Spinal cord (tissue), 9 donors: ENCODE measurements at regions not wholly inside any gene's neighbourhood (a gene's known extent, or its start where the extent isn't known, plus 50 kb on each side); places are given as distances from the start of the nearest gene placed in this dataset.
A peak's percentile ranks its signal among the peaks of the same experiment; 100 is the strongest.

Source experiments
- DNase-seq, 6 donors: peaks; one replicate each; pipeline versions ENCODE4 v3.0.0 to v3.0.0-alpha.2; 2013 to 2015; ENCODE audit warnings: low spot score in 6 of 6, low read depth in 4 of 6
- H3K27ac ChIP-seq: one replicate; pipeline ENCODE4 v1.5.1; 2013; ENCODE audit warnings: low read depth, low read length, control low read depth
- H3K27me3 ChIP-seq: one replicate; pipeline ENCODE4 v1.6.1; 2013; ENCODE audit warnings: low read length; ENCODE audit not compliant: control insufficient read depth, insufficient read depth
- H3K36me3 ChIP-seq: one replicate; pipeline ENCODE4 v1.6.1; 2013; ENCODE audit warnings: low read length; ENCODE audit not compliant: control insufficient read depth, insufficient read depth
- H3K4me1 ChIP-seq: one replicate; pipeline ENCODE4 v1.6.1; 2013; ENCODE audit warnings: low read length; ENCODE audit not compliant: control insufficient read depth, insufficient read depth
- H3K4me3 ChIP-seq: one replicate; pipeline ENCODE4 v1.5.1; 2013; ENCODE audit warnings: low read depth, low read length, control low read depth
- H3K9me3 ChIP-seq: one replicate; pipeline ENCODE4 v1.6.1; 2013; ENCODE audit warnings: low read length; ENCODE audit not compliant: control insufficient read depth, insufficient read depth
- WGBS: methylation state at CpG from one replicate; pipeline ENCODE4 v1.1.5; 2013; ENCODE audit warnings: missing lambda C conversion rate; ENCODE audit not compliant: insufficient coverage; 5-methylcytosine and 5-hydroxymethylcytosine counted together
- donor health status: healthy.

DNA sequence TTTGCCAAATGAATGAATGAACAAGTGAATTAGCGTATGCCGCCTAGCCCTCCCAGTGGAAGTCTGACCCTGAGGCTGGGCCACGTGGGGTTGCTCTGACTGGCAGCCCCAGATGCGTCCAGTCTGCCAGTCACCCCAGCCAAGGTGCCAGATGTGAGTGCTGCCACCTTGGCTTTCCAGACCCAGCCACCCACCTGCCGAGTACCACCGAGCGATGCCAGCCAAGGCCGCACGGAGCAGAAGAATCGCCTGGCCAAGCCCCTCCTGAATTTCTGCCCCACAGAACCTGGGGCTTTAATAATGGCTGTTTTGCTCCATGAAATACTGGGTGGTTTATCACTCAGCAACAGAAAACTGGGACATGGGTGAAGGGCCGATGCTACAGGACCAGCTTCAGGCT, 59.3 kb downstream of the ADRA2C start:
- Histone ChIP-seq H3K27me3 (peaks cover 3% of the 10 kb centered on the region), H3K27ac (no peak overlapping the region), H3K4me3 (no peak overlapping the region), H3K4me1 (peaks cover 41% of the 10 kb centered on the region), H3K36me3 (no peaks in the 10 kb centered on the region), H3K9me3 (no peaks in the 10 kb centered on the region)
- DNase-seq, result no peak
- 81% methylated on average over 11 of the region's 11 CpGs for whole genome bisulfite sequencing

DNA sequence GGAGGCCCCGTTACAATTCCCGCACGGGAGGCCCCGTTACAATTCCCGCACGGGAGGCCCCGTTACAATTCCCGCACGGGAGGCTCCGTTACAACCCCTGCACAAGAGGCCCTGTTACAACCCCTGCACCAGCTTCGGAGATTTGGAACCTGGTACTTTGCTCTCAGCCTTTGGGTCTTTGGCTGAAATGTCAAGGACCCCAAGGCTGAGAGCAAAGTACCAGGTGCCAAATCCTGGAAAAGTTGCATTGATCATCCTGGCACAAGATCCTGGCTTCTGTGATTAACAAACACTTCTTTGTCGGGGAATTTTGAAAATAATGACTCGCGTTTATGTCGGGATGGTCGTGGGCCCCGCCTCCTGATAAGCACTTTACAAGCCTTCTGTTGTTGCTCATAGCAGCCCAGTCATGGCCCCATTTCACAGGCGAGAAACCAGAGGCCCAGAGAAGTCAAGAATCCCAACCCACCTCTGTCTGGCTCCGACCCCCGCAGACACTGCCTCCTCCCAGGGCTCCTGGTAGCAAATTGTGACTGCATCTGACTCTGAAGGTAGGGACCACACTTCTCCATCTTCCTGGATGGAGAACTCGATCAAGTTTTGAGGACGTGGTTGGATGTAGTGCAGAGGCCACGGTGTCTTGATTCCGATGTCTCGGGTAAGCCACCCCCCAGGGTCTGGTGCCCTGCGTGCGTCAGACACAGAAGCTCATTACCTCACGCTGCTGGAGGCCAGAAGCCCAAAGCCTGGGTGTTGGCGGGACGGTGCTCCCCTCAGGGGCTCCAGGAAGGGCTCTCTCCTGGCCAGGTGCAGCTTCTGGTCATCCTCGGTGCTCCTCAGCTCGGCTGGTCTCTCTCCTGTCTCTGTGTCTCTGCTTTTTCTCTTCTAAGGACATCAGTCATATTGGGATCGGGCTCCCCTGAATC, 60.3 kb downstream of the ADRA2C start:
- H3K4me1 ChIP-seq, result peaks cover 43% of the 10 kb centered on the region
- no peak for DNase-seq
- H3K4me3 ChIP-seq, result no peak overlapping the region
- H3K27ac ChIP-seq, result no peak overlapping the region
- H3K27me3 ChIP-seq, result peaks cover 3% of the 10 kb centered on the region
- WGBS, result 74% methylated on average over 29 of the region's 33 CpGs
- H3K36me3 ChIP-seq, result no peaks in the 10 kb centered on the region
- no peaks in the 10 kb centered on the region for H3K9me3 ChIP-seq

DNA sequence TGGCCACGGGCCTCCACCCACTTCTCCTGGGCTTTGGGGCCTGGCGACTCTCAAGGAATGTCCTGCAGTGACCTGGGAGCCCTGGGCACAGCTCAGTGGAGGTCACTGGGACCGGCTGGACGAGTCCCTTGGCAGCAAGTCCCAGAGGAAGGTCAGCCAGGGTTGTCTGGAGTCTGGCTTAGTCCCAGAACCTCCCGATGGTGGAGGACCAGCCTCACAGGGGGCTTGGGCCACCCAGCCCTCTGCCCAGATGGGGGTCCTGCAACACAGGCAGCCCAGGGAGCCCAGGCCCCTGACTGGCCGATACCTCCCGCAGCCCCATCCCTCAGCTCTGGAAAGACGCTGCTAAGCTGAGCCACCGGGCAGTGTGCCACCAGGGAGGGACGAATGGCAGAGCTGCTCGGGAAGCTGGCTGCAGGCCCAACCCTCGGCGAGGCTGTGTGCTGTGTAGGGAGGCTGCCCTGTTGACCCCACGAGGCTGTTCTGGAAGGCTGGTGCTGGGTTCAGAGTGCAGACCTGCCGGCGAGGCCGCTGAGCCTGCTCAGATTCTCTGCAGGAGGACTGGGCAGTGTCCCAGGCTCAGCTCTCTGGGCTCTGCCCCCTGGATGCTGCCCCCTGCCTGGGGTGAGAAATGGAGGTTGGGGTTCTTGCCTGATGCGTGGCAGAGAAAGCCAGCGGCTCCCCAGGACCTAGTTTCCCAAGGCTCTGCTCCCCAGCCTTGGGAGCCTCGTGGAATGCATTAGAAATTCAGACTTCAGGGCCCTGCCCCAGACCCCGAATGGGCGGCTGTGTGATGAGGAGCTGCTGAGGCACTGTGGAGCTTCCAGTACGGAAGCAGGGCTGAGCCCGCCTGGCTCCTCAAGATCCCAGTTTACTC, 61.7 kb downstream of the ADRA2C start:
- peaks cover 33% of the 10 kb centered on the region for H3K4me1 ChIP-seq
- WGBS, result 34% methylated on average over 24 of the region's 24 CpGs
- DNase-seq, result peak; percentile 35 to 93 (median 64)

DNA sequence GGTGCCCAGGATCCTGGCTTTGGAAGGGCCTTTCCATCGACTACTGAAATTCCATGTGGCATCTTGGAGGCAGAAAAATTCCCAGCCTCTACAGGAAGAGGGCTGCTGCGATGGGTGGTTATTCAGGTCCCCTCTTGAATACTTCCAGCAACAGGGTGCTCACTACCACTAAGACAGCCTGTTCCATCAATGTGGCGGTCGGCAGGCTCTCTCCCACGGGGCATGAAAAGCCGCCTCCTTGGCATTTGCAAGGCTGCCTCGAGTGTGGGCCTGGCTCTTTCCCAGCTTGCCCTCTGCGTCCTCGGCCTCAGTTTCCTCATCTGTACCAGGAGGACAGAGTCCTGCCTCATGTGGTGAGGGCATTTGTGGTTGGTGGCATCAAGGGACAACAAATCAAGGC, 62.4 kb downstream of the ADRA2C start:
- WGBS, result 96% methylated on average over 5 of the region's 9 CpGs
- H3K27me3 ChIP-seq, result peaks cover 3% of the 10 kb centered on the region
- no peaks in the 10 kb centered on the region for H3K9me3 ChIP-seq
- no peak overlapping the region for H3K27ac ChIP-seq
- no peaks in the 10 kb centered on the region for H3K36me3 ChIP-seq
- no peak for DNase-seq
- H3K4me3 ChIP-seq, result no peak overlapping the region
- H3K4me1 ChIP-seq, result peaks cover 33% of the 10 kb centered on the region

More for the DNA sequence above, 61.7 kb downstream of the ADRA2C start:
- no peaks in the 10 kb centered on the region for H3K9me3 ChIP-seq
- H3K36me3 ChIP-seq, result no peaks in the 10 kb centered on the region
- H3K4me3 ChIP-seq, result no peak overlapping the region
- peaks cover 3% of the 10 kb centered on the region for H3K27me3 ChIP-seq
- no peak overlapping the region for H3K27ac ChIP-seq

DNA sequence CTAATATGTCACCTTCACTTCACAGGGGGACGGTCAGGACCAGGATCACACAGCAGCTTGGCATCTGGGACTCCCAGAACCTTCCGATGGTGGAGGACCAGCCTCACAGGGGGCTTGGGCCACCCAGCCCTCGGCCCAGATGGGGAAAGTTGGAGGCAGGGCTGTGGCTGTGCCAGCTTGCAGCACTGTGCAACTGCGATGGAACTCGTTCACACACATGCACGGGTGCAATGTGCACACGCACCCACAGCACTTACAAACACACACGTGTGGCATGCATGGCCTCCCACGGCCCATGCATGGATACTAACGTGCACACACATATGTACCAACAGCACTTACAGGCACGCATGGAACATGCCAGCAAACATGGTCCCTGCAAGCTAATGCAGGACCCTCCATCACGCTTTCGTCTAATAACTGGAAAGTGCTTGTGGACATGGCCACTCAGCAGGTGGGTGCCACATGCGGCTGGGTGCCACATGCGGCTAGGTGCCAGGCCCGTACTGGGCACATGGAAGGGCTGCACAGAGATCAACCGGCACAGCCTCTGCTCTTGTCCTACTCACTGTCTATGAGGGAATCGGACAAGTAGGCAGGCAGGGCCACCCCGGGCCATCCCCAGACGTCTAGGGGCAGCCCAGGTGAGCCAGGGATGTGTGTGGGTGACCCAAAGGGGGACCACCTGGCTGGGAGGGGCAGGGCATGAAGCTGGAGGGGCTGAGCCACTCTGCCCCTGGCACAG, 63.2 kb downstream of the ADRA2C start:
- H3K27me3 ChIP-seq, result no peaks in the 10 kb centered on the region
- WGBS, result 86% methylated on average over 20 of the region's 20 CpGs

DNA sequence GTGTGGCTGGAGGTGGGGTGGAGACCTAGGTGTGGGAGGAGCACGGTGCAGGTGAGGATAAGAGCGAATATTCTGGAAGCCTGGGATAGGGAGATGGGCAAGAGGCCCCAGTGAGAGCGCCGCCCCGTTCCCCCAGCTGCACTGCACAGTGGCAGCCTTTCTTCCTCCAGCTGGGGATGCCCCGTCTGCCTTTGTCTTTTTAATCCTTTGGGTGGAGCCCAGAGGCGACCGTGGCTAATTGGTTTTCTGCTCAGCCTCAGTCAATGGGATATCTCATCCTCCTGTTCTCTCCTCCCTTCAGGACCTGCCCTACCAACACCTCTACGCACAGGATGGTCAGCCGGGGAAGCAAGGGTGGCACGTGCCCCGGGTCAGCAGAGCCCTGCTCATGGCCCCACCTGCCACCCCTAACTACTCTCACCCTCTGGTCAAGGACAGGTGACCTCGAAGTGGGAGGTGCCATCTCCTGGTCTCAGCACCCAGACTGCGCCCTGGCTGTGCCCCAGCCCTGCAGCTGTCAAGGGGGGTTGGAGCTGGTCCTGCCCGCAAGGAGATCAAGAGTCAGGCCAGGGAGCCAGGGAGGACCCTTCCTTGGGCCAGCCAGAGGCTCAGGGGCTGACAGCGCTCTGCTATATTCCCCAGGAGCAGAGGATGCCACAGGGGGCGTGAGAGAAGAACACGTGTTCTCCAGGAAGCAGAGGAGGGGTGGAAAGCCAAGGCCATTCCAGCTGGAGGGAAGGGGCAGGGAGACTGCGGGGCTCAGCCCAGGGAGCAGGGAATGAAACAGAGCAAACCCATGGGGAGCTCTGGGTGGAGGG, 64.0 kb downstream of the ADRA2C start:
- no peak overlapping the region for H3K27ac ChIP-seq
- H3K9me3 ChIP-seq, result no peaks in the 10 kb centered on the region
- WGBS, result 44% methylated on average over 18 of the region's 19 CpGs
- H3K4me1 ChIP-seq, result peaks cover 41% of the 10 kb centered on the region
- peak in 1 of 6 donors; percentile 32 for DNase-seq
- H3K36me3 ChIP-seq, result no peaks in the 10 kb centered on the region
- no peak overlapping the region for H3K4me3 ChIP-seq
- H3K27me3 ChIP-seq, result no peaks in the 10 kb centered on the region

More for the DNA sequence above, 63.2 kb downstream of the ADRA2C start:
- no peak overlapping the region for H3K4me3 ChIP-seq
- H3K9me3 ChIP-seq, result no peaks in the 10 kb centered on the region
- H3K4me1 ChIP-seq, result peaks cover 38% of the 10 kb centered on the region
- H3K27ac ChIP-seq, result no peak overlapping the region
- no peaks in the 10 kb centered on the region for H3K36me3 ChIP-seq
- DNase-seq, result no peak

DNA sequence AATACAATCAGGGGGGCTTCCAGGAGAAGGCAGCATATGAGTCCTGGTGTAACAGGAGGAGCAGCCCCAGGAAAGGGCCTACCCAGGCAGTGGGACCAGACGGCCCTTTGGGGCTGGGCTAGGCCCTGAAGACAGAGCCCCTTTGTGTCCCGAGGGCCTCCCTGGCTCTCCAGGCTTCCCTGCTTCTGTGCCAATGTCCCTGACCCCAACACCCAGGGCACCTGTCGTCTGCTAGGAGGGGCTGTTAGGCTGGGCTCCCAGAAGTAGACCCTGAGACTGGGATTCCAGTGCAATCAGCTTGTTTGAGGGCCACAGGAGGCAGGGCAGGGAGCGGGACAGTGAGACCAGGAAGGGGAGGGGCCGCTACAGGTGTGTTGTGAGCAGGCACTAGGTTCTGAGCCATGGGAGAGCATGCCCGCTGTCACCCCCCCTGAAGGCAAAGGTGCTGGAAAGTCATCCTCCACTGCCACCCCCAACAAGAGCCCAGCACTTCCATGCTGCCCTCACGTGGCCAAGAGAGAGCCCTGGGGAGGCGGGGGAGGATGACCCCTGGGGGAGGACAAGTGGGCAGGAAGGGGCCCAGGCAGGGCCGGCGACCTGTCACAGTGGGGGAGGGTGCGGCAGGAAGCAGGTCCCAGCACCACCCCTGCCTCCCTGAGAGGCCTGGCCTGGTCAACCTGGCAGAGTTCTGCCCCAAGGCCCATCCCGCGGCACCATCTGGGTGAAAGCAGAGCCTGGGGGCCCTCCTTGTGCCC, 64.8 kb downstream of the ADRA2C start:
- no peaks in the 10 kb centered on the region for H3K9me3 ChIP-seq
- DNase-seq, result no peak
- 65% methylated on average over 10 of the region's 13 CpGs for WGBS
- H3K4me3 ChIP-seq, result no peak overlapping the region
- no peaks in the 10 kb centered on the region for H3K36me3 ChIP-seq
- no peak overlapping the region for H3K27ac ChIP-seq
- H3K27me3 ChIP-seq, result no peaks in the 10 kb centered on the region
- H3K4me1 ChIP-seq, result peaks cover 43% of the 10 kb centered on the region

DNA sequence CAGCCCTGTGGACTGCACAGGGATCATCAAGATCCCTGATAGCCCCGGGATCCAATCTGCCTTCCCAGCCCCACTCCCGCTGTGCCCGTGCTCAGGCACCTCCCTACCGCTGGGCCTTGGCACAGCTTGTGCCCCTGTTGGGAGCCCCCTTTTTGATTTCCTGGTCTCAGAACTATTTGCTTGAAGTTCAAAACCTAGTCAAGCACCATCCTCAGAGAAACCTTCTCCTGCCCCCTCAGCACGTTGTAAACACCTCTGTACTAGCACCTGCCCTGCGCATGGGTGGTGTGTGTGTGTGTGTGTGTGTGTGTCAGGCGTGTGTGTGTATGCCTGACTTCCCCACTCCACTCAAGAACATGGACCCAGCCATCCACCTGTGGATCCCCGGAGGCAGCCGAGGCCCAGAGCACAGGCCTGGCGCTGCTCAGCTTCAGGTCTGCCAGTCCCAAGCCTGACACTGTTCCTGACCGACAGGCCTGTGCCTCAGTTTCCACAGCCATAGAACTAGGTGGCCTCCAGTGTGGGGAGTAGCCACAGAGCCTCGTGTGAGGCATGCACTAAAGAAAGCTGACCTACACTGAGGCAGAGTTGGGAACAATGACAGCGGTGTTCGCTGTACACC, 65.5 kb downstream of the ADRA2C start:
- Histone ChIP-seq H3K4me3 (no peak overlapping the region), H3K27me3 (no peaks in the 10 kb centered on the region), H3K4me1 (peaks cover 48% of the 10 kb centered on the region)

More for the DNA sequence above, 65.5 kb downstream of the ADRA2C start:
- Histone ChIP-seq H3K36me3 (no peaks in the 10 kb centered on the region), H3K27ac (no peak overlapping the region), H3K9me3 (no peaks in the 10 kb centered on the region)
- 85% methylated on average over 10 of the region's 14 CpGs for WGBS
- no peak for DNase-seq
